H1 (cell line): ENCODE measurements at regions not wholly inside any gene's neighbourhood (a gene's known extent, or its start where the extent isn't known, plus 50 kb on each side); places are given as distances from the start of the nearest gene placed in this dataset.

Experiments used
- CTCF ChIA-PET: fragments of 300-600 bp; sonication (Branson Sonifier 250); formaldehyde crosslinking; loops from one replicate; lab custom pipeline; 2021; ENCODE audit not compliant: partially characterized antibody; lab: Charles Lee
- POLR2A ChIA-PET: fragments of 300-600 bp; sonication (Branson Sonifier 250); formaldehyde crosslinking; loops from one replicate; lab custom pipeline; 2021; ENCODE audit warnings: inconsistent platforms; ENCODE audit not compliant: partially characterized antibody; lab: Charles Lee
- DNase-seq, 2 experiments: peaks; one replicate each; pipeline versions ENCODE4 v3.0.0 to v3.0.0-alpha.2; 2010 to 2022; ENCODE audit warnings: low spot score in 2 of 2, low read depth in 1 of 2, mixed read lengths in 1 of 2
- FAIRE-seq: peaks from 2 replicates; lab custom pipeline; 2011; peaks lifted over from hg19 to GRCh38; lab: Jason Lieb, UNC
- H2AFZ ChIP-seq: 2 replicates; pipeline ENCODE4 v1.8.1; 2012; ENCODE audit warnings: low read length, inconsistent platforms
- H2AK5ac ChIP-seq: 2 replicates; pipeline ENCODE4 v1.6.1; 2013; ENCODE audit warnings: low read depth, low read length
- H2BK120ac ChIP-seq: replicated peaks from 2 replicates; pipeline ENCODE3; 2013; ENCODE audit warnings: low read depth, low read length, inconsistent platforms
- H2BK12ac ChIP-seq: 2 replicates; pipeline ENCODE4 v1.6.1; 2013; ENCODE audit warnings: low read depth, low read length
- H2BK15ac ChIP-seq: 2 replicates; pipeline ENCODE4 v1.6.1; 2013; ENCODE audit warnings: low read length
- H2BK20ac ChIP-seq: 2 replicates; pipeline ENCODE4 v1.6.1; 2013; ENCODE audit warnings: low read length
- H2BK5ac ChIP-seq: 2 replicates; pipeline ENCODE4 v1.6.1; 2013; ENCODE audit warnings: low read depth, low read length
- H3K14ac ChIP-seq: 2 replicates; pipeline ENCODE4 v1.6.1; 2013; ENCODE audit warnings: inconsistent platforms; ENCODE audit not compliant: insufficient read length
- H3K18ac ChIP-seq: 2 replicates; pipeline ENCODE4 v1.6.1; 2013; ENCODE audit warnings: low read length; ENCODE audit errors: extremely low read depth
- H3K23ac ChIP-seq: 2 replicates; pipeline ENCODE4 v1.6.1; 2013; ENCODE audit warnings: inconsistent platforms; ENCODE audit not compliant: insufficient read length
- H3K23me2 ChIP-seq: 2 replicates; pipeline ENCODE4 v1.6.1; 2013; ENCODE audit warnings: low read depth, low read length
- H3K27ac ChIP-seq: 2 replicates; pipeline ENCODE4 v1.6.1; 2011; ENCODE audit warnings: low read depth, low read length, inconsistent platforms
- H3K27me3 ChIP-seq, 4 experiments: replicated peaks in 1 of 4; 1 replicate in 1 of 4; 2 replicates in 3 of 4; pipeline versions ENCODE4 v1.6.1 to v1.8.1; 2011 to 2013; ENCODE audit warnings: low read length in 3 of 4, mild to moderate bottlenecking in 3 of 4, inconsistent platforms in 2 of 4, mixed read lengths in 2 of 4, moderate library complexity in 1 of 4; ENCODE audit not compliant: control insufficient read depth in 3 of 4, insufficient read depth in 3 of 4; ENCODE audit errors: extremely low read depth in 1 of 4
- H3K36me3 ChIP-seq, 4 experiments: 2 replicates each; pipeline versions ENCODE4 v1.6.1 to v1.8.1; 2011 to 2013; ENCODE audit warnings: mild to moderate bottlenecking in 4 of 4, low read length in 3 of 4, moderate library complexity in 2 of 4, control low read depth in 1 of 4, inconsistent platforms in 1 of 4; ENCODE audit not compliant: insufficient read depth in 4 of 4, control insufficient read depth in 2 of 4
- H3K4ac ChIP-seq: replicated peaks from 2 replicates; pipeline ENCODE3; 2013; ENCODE audit warnings: low read length, low read depth, mixed read lengths, inconsistent platforms; ENCODE audit not compliant: insufficient read length
- H3K4me1 ChIP-seq, 4 experiments: replicated peaks in 1 of 4; 1 replicate in 1 of 4; 2 replicates in 3 of 4; pipeline versions ENCODE4 v1.6.1 to v1.8.1; 2011 to 2013; ENCODE audit warnings: low read length in 3 of 4, inconsistent platforms in 2 of 4, mixed read lengths in 1 of 4; ENCODE audit not compliant: insufficient read depth in 4 of 4, control insufficient read depth in 3 of 4
- H3K4me2 ChIP-seq, 2 experiments: 2 replicates each; pipeline versions ENCODE4 v1.6.1 to v1.8.1; 2011 to 2013; ENCODE audit warnings: low read depth in 2 of 2, low read length in 2 of 2, control low read depth in 1 of 2, inconsistent platforms in 1 of 2, mild to moderate bottlenecking in 1 of 2; ENCODE audit not compliant: insufficient read depth in 1 of 2
- H3K4me3 ChIP-seq, 4 experiments: fragments of 200-600, 300-600 bp in 1 of 4; sonication (generic), shearing (Covaris generic), sonication (Bioruptor Twin) in 1 of 4; 2 replicates each; pipeline versions ENCODE4 v1.5.1 to v1.8.1; 2011 to 2016; ENCODE audit warnings: low read length in 4 of 4, low read depth in 3 of 4, control low read depth in 2 of 4, inconsistent platforms in 2 of 4, mild to moderate bottlenecking in 2 of 4, mixed read lengths in 1 of 4, moderate library complexity in 1 of 4; ENCODE audit not compliant: insufficient read depth in 2 of 4; ENCODE audit errors: extremely low read depth in 1 of 4
- H3K56ac ChIP-seq: replicated peaks from 2 replicates; pipeline ENCODE3; 2013; ENCODE audit warnings: low read depth, mild to moderate bottlenecking, mixed read lengths, low read length, inconsistent platforms; ENCODE audit not compliant: insufficient read length
- H3K79me1 ChIP-seq: 2 replicates; pipeline ENCODE4 v1.6.1; 2013; ENCODE audit warnings: low read depth, low read length, control low read depth
- H3K79me2 ChIP-seq, 2 experiments: 2 replicates each; pipeline versions ENCODE4 v1.6.1 to v1.8.1; 2012 to 2013; ENCODE audit warnings: low read length in 2 of 2, mild to moderate bottlenecking in 2 of 2, inconsistent platforms in 1 of 2; ENCODE audit not compliant: insufficient read depth in 2 of 2, control insufficient read depth in 1 of 2
- H3K9ac ChIP-seq, 4 experiments: replicated peaks in 1 of 4; 1 replicate in 1 of 4; 2 replicates in 3 of 4; pipeline versions ENCODE4 v1.6.1 to v1.8.1; 2011 to 2013; ENCODE audit warnings: low read depth in 3 of 4, low read length in 3 of 4, control low read depth in 2 of 4, mild to moderate bottlenecking in 2 of 4, moderate library complexity in 2 of 4, inconsistent platforms in 1 of 4; ENCODE audit errors: extremely low read depth in 1 of 4
- H3K9me3 ChIP-seq, 2 experiments: 2 replicates each; pipeline versions ENCODE4 v1.6.1 to v1.8.1; 2012 to 2013; ENCODE audit warnings: mild to moderate bottlenecking in 2 of 2, moderate library complexity in 2 of 2, control low read depth in 1 of 2, inconsistent platforms in 1 of 2, low read depth in 1 of 2, low read length in 1 of 2, mixed read lengths in 1 of 2; ENCODE audit not compliant: insufficient read depth in 2 of 2
- H4K20me1 ChIP-seq, 2 experiments: replicated peaks in 1 of 2; 2 replicates each; pipeline versions ENCODE3 to v1.8.1; 2011 to 2013; ENCODE audit warnings: inconsistent platforms in 2 of 2, low read length in 2 of 2, mild to moderate bottlenecking in 1 of 2; ENCODE audit not compliant: insufficient read depth in 2 of 2, control insufficient read depth in 1 of 2
- H4K5ac ChIP-seq: 2 replicates; pipeline ENCODE4 v1.6.1; 2013; ENCODE audit warnings: low read length, low read depth, mixed read lengths, inconsistent platforms; ENCODE audit not compliant: insufficient read length
- H4K8ac ChIP-seq: 2 replicates; pipeline ENCODE4 v1.8.0; 2013; ENCODE audit warnings: mild to moderate bottlenecking, moderate library complexity, low read length, inconsistent platforms; ENCODE audit not compliant: insufficient read depth; ENCODE audit errors: extremely low read depth
- H4K91ac ChIP-seq: replicated peaks from 2 replicates; pipeline ENCODE3; 2013; ENCODE audit warnings: low read length, mixed read lengths, inconsistent platforms; ENCODE audit not compliant: insufficient read length
- BACH1 ChIP-seq: IDR thresholded peaks from 2 replicates; pipeline ENCODE4 v1.6.1; 2012; ENCODE audit warnings: low read length, improper control_type of control experiment
- CTBP2 ChIP-seq: IDR thresholded peaks from 2 replicates; pipeline ENCODE4 v1.7.0; 2011; ENCODE audit warnings: borderline replicate concordance, mild to moderate bottlenecking, moderate library complexity, mixed read lengths, low read length; ENCODE audit not compliant: insufficient read depth, insufficient read length
- EGR1 ChIP-seq: IDR thresholded peaks from 2 replicates; pipeline ENCODE4 v1.6.1; 2011; ENCODE audit warnings: low read depth, low read length, borderline replicate concordance
- FOSL1 ChIP-seq: IDR thresholded peaks from 2 replicates; pipeline ENCODE4 v1.6.1; 2011; ENCODE audit warnings: mild to moderate bottlenecking, low read depth, low read length, moderate library complexity; ENCODE audit not compliant: insufficient read depth
- RFX5 ChIP-seq: IDR thresholded peaks from 2 replicates; pipeline ENCODE4 v1.6.1; 2011; ENCODE audit warnings: low read depth, low read length, improper control_type of control experiment, borderline replicate concordance
- SP1 ChIP-seq: IDR thresholded peaks from 2 replicates; pipeline ENCODE4 v1.6.1; 2011; ENCODE audit warnings: low read depth, low read length
- SP2 ChIP-seq: IDR thresholded peaks from 2 replicates; pipeline ENCODE4 v1.6.1; 2012; ENCODE audit warnings: mild to moderate bottlenecking, low read length, inconsistent platforms
- SP4 ChIP-seq: IDR thresholded peaks from 2 replicates; pipeline ENCODE4 v1.6.1; 2012; ENCODE audit warnings: low read length, inconsistent platforms
- TCF12 ChIP-seq: IDR thresholded peaks from 2 replicates; pipeline ENCODE4 v1.6.1; 2011; ENCODE audit warnings: low read depth, mild to moderate bottlenecking, low read length
- ZNF274 ChIP-seq: IDR thresholded peaks from 2 replicates; pipeline ENCODE4 v1.7.0; 2012; ENCODE audit warnings: low read length, borderline replicate concordance; ENCODE audit errors: extremely low read depth
- WGBS, 2 experiments: shearing (Covaris generic) in 1 of 2; methylation state at CpG; one replicate each; pipeline versions ENCODE4 v1.1.6 to v1.1.7; 2013 to 2015; ENCODE audit warnings: low lambda C conversion rate in 2 of 2, mixed read lengths in 2 of 2, inconsistent platforms in 1 of 2, low coverage in 1 of 2, missing lambda C conversion rate in 1 of 2; ENCODE audit not compliant: insufficient replicate concordance in 2 of 2, insufficient coverage in 1 of 2, insufficient read length in 1 of 2; ENCODE audit errors: extremely low coverage in 1 of 2, missing lambda C conversion rate in 1 of 2; 5-methylcytosine and 5-hydroxymethylcytosine counted together
- TF ChIP-seq, protein P1 (sequence below): IDR thresholded peaks from 2 replicates; pipeline ENCODE4 v1.6.1; 2012; ENCODE audit warnings: low read length, inconsistent platforms
- TF ChIP-seq, protein P2 (sequence below): IDR thresholded peaks from 2 replicates; pipeline ENCODE4 v1.6.1; 2011; ENCODE audit warnings: low read length, improper control_type of control experiment

DNA sequence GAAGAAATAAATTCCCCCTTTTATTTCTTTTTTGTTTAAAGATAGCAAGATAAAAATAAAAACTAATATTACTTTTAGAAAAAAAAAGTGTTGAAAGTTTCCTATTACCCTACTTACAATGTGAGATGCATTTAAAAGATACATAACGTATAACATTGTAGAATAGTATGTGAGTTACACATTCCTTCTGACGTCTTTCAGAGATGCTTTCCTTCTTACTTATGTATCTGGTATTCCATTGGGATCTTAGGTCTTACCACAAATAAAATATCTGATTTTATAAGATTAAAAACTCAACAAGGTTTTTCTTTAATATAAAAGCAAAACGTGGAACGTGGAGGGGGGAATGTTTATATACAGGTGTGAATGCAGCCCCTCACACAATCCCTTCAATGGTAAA is 147.2 kb upstream of the ETS2 start:
- Histone ChIP-seq H4K8ac (no peak overlapping the region), H2AFZ (no peak overlapping the region), H3K36me3 (no peaks in the 10 kb centered on the region), H3K27ac (no peak overlapping the region), H2BK5ac (no peak overlapping the region), H3K56ac (no peak overlapping the region), H3K79me2 (no peaks in the 10 kb centered on the region), H2AK5ac (no peak overlapping the region), H3K79me1 (no peaks in the 10 kb centered on the region), H3K14ac (no peak overlapping the region), H3K4me1 (peaks cover 0 to 10% (median 2%) of the 10 kb centered on the region in 4 experiments; a peak in 3 of 7 replicates), H3K4me3 (no peak overlapping the region), H2BK15ac (no peak overlapping the region), H2BK12ac (no peak overlapping the region), H4K5ac (no peak overlapping the region), H4K20me1 (no peaks in the 10 kb centered on the region), H2BK120ac (no peak overlapping the region), H3K9me3 (no peaks in the 10 kb centered on the region), H3K4ac (no peak overlapping the region), H3K23ac (no peak overlapping the region), H3K9ac (no peak overlapping the region), H3K27me3 (peaks cover 8 to 28% (median 21%) of the 10 kb centered on the region in 4 experiments), H3K4me2 (no peak overlapping the region), H4K91ac (no peak overlapping the region), H3K23me2 (peaks cover 18% of the 10 kb centered on the region; the same call in 1 of the 2 replicates), H2BK20ac (no peak overlapping the region), H3K18ac (no peak overlapping the region)
- ChIA-PET POLR2A (no interaction called here), CTCF (interaction anchor here (0.9 to 3.4 kb wide), 3 partner anchors 11 to 101 kb away, joined by 3 to 10 read pairs (median 3); no protein-coding TSS in a partner anchor)
- DNase-seq, result no peak
- FAIRE-seq, result no peak
- 90% methylated on average over 4 of the region's 4 CpGs; no CpG with 5 or more reads in 1 of the 2 experiments for WGBS, 2 experiments
- TF ChIP-seq SP4, result no peak
- no peak for TF ChIP-seq ZNF274
- no peak for TF ChIP-seq RFX5
- TF ChIP-seq BACH1, result no peak
- TF ChIP-seq SP2, result no peak
- TF ChIP-seq SP1, result no peak
- TF ChIP-seq TCF12, result no peak
- TF ChIP-seq, protein P1, sequence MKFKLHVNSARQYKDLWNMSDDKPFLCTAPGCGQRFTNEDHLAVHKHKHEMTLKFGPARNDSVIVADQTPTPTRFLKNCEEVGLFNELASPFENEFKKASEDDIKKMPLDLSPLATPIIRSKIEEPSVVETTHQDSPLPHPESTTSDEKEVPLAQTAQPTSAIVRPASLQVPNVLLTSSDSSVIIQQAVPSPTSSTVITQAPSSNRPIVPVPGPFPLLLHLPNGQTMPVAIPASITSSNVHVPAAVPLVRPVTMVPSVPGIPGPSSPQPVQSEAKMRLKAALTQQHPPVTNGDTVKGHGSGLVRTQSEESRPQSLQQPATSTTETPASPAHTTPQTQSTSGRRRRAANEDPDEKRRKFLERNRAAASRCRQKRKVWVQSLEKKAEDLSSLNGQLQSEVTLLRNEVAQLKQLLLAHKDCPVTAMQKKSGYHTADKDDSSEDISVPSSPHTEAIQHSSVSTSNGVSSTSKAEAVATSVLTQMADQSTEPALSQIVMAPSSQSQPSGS, result no peak
- TF ChIP-seq, protein P2, sequence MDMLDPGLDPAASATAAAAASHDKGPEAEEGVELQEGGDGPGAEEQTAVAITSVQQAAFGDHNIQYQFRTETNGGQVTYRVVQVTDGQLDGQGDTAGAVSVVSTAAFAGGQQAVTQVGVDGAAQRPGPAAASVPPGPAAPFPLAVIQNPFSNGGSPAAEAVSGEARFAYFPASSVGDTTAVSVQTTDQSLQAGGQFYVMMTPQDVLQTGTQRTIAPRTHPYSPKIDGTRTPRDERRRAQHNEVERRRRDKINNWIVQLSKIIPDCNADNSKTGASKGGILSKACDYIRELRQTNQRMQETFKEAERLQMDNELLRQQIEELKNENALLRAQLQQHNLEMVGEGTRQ, result no peak
- TF ChIP-seq CTBP2, result no peak
- TF ChIP-seq FOSL1, result no peak
- no peak for TF ChIP-seq EGR1
